ENCODE measurements at regions not wholly inside any gene's neighbourhood (a gene's known extent, or its start where the extent isn't known, plus 50 kb on each side); places are given as distances from the start of the nearest gene placed in this dataset.
"Not testable (repeated sequence)": the region's sequence is repeated elsewhere in the genome, so short reads cannot be mapped to it uniquely, and the experiment has no call there.

DNA sequence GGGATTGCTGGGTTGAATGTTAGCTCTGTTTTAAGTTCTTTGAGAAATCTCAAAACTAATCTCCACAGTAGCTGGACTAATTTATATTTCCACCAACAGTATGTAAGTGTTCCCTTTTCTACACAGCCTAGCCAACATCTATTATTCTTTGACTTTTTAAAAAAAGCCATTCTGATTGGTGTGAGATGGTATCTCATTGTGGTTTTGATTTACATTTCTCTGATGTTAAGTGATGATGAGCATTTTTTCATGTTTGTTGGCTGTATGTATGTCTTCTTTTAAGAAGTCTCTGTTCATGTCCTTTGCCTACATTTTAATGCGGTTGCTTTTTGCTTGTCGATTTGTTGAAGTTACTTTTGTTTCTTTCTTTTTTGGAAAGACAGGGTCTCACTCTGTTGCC, 301.1 kb upstream of the OR4E1 start:
- no peak for DNase-seq (ENCODE audit: low read depth in 3 of 3, low spot score in 2 of 3)

DNA sequence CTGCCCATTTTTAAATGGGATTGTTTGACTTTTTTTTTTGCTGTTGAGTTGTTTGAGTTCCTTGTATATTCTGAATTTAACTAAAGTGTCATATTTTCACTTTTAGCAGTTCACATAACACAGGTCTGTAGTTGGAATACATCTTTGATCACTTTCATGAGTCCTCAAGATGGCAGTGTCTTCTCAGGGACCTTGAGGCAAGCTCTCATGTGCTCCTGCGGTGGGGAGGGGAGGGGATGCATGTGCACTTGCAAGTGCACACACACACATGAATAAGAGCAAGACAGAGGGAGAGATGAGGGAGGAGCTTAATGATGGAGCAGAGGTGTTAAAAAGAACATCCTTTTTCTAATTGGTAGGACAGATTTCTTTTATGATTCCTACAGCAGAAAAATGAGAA, 291.4 kb upstream of the OR4E1 start:
- DNase-seq (ENCODE audit: low read depth in 3 of 3, low spot score in 2 of 3), result no peak

DNA sequence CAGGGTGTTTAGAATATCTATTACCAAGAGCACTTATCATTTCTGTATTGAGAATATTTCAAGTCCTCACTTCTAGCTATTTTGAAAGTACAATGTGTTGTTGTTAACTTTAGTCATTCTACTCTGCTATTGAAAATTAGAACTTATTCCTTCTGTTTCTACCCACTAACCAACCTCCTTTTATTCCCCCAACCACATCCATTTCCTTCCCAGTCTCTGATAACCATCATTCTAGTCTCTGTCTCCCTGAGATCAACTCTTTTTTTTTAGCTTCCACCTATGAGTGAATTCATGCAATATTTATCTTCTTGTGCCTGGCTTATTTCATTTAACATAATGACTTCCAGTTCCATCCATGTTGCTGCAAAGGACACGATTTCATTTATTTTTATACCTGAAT, 290.6 kb upstream of the OR4E1 start:
- DNase-seq (ENCODE audit: low read depth in 3 of 3, low spot score in 2 of 3), result no peak

DNA sequence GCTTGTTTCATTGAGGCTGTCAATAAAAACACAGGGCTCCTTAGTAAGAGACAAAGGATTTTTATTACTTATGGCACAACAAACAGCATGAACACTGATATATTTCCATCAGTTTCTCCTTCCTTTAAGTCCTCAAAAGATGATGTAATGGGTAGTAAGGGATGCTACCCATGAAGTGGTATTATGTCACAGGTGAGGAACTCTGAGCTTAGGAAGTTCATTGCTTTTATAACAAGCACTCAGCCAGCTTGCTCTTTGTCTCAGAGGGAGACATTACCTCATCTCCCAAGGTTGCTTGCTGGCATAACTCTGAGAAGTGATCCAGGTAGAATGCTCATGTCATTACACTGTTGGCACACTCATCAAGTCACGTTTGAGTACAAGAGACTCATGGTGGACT, 287.0 kb upstream of the OR4E1 start:
- DNase-seq (ENCODE audit: low read depth in 3 of 3, low spot score in 2 of 3), result no peak

DNA sequence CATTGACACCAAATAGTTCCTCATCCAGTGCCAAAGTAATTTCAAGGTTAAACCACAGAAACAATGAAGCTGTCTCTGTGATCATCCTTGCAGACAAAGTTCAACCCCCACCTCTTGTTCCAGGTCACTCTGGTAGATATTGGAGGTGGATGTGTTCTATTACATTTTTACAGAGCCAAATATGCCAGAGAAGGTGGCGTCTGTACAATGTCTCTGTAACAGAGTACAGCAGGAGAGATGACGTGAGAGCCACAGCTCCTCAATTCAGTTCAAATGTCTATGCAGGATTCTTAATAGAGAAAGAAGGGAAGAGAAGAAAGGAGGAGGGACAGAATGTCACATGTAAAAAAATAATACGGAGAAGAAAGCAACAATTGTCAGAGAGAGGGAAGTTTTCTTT, 268.3 kb upstream of the OR4E1 start:
- DNase-seq (ENCODE audit: low read depth in 3 of 3, low spot score in 2 of 3), result no peak

DNA sequence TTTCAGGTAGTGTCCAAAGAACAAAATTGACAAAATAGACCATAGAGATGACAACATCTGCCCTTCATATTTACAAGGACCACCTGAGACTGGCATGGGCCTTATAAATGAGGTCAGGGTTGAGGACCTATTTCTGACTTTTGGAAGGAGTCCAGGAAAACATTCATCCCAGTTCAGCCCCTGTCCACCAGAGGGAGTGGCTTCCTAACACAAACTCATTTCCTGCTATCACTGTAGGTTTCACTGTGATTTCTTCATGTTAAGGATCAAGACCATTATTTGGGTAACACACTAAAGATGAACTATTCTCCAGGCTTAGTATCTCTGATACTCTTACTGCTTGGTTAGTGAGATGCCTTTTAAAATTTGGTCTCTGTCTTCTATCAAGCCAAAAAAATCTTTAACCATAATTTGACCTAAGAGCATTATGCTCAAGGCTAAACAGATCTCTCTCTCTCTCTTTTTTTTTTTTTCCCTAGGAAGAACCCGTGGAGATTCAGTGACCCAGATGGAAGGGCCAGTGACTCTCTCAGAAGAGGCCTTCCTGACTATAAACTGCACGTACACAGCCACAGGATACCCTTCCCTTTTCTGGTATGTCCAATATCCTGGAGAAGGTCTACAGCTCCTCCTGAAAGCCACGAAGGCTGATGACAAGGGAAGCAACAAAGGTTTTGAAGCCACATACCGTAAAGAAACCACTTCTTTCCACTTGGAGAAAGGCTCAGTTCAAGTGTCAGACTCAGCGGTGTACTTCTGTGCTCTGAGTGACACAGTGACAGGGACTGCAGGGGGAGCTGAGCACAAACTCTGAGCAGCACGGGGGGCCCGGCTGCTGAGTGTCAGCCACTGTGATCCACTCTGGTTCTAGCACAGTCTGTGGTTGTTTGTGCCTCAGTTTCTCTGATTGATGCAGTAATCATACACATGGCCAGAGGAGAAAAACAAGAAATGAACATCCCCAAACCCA, 267.6 kb upstream of the OR4E1 start:
- DNase-seq (ENCODE audit: low read depth in 3 of 3, low spot score in 2 of 3), result no peak

DNA sequence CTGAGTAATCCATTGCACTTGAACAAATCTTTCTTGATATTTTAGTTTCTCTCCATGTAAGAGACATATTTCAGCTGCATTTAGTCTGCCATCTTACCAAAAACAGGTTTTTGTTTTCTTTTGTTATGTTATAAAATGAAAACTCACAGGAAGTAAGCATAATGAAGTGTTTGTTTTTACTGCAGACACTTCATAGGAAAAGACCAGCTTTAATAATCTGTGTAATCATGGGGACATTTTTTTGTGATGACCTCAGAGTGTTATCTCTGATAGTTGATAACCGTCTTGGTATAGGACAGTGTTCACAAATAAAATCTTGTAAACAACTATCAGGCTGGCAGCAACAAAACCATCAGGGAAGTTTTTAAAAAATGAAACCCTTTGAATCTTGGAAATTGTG, 266.2 kb upstream of the OR4E1 start:
- no peak for DNase-seq (ENCODE audit: low read depth in 3 of 3, low spot score in 2 of 3)

DNA sequence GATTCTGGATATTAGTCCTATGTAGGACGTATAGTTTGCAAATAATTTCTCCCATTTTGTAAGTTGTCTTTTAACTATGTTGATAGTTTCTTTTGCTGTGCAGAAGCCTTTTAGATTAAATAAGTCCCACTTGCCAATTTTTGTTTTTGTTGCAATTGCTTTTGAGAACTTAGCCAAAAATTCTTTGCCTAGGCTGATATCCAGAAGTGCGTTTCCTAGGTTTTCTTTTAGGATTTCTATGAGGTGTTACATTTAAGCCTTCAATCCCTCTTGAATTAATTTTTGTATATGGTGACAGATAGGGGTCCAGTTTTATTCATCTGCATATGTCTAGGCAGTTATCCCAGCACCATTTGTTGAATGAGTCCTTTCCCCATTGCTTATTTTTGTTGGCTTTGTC, 264.4 kb upstream of the OR4E1 start:
- no peak for DNase-seq (ENCODE audit: low read depth in 3 of 3, low spot score in 2 of 3)

DNA sequence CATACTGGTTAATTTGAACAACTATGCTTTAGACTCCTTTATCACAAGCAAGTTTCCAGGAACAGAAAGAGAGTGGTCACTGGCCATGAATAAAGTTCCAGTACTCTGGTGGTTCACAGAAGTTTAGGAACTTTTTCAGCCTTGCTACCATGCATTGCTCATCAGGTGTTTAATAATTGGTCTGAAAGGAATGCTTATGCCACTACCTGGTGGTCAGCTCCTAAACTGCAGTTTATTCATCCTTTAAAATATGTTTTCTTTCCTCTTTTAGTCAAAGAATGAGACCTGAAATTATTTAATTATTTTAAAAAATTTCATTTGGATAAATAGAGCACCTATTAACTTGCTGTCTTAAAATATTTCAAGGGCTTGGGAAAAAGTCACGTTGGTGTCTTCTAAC, 260.1 kb upstream of the OR4E1 start:
- DNase-seq (ENCODE audit: low read depth in 3 of 3, low spot score in 2 of 3), result no peak

DNA sequence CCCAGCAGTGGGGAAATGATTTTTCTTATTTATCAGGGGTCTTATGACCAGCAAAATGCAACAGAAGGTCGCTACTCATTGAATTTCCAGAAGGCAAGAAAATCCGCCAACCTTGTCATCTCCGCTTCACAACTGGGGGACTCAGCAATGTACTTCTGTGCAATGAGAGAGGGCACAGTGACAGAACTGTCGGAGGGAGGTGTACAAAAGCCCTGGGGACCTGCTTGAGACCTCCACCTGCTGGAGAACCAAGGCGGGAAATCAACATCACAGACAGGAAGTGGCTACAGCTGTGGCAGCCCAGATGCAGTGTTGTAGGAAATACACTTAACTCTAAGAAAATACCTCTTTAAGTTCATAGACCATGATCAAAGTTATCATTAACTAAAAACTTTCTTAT, 250.9 kb upstream of the OR4E1 start:
- DNase-seq (ENCODE audit: low read depth in 3 of 3, low spot score in 2 of 3), result no peak

DNA sequence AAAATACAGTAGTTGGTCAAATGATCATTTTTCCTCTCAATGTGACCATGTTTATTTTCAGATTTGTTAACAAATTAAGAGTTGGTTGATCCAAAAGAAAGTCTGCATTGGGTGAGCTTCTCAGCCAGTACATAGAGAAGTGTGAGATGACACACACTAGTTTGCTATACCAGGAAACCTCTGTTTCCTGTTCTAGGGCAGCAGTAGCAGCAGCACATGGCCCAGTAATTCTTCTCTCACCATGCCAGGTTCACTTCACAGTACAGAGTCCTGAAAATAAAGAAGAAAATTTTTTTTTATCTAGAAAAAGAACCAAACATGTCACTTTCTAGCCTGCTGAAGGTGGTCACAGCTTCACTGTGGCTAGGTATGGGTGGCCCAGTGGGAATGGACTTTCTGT, 250.2 kb upstream of the OR4E1 start:
- DNase-seq (ENCODE audit: low read depth in 3 of 3, low spot score in 2 of 3), result no peak

DNA sequence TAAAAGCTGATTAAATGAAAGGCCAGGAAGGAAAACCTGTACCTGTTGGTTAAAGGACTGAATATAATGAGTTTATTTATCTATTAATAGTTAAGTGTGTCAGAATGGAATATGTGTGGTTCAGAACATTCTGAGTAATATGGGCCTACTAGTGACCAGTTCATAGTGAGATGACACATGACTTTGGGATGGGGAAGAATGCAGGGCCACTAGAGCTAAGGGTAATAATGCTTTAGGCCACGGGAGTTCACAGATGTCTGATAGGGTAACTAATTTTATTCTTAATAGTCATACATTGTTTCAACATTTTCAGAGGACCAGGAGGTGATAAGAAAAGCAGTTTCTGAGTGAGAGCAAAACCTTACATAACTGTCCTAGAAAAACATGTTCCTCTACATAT, 247.8 kb upstream of the OR4E1 start:
- DNase-seq (ENCODE audit: low read depth in 3 of 3, low spot score in 2 of 3), result no peak

DNA sequence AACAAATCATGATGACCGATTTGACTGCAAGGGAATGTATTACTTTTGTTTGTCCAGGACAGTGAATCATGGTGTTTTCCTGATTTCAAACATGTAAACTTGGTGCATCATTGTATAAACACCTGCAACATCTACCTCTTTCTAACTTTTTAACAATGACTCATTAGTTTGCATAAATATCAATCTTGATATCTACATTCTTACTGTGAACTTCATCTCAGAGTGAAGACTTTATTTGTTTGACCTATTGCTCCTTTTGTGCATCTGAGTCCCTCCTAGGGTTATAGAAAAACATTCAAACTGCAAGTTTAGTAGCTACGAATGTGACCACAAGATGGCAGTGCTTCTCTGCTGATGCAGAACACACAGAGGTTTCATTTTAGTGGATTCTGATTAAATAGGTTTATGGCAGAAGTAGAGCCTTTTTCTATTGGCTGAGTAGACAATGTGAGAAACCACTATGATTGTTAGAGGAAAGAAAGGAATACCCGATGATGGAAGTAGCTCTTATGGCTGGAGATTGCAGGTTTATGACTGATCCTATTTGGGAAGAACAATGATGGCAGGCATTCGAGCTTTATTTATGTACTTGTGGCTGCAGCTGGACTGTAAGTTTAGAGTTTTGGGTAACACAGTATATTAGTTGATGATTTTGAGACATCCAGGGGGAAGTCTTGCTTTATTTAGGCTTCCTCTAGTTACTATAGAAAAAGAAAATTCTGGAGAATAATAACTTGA, 244.2 kb upstream of the OR4E1 start:
- DNase-seq (ENCODE audit: low read depth in 3 of 3, low spot score in 2 of 3), result peak in 2 of 3 donors; percentile 18 to 27

DNA sequence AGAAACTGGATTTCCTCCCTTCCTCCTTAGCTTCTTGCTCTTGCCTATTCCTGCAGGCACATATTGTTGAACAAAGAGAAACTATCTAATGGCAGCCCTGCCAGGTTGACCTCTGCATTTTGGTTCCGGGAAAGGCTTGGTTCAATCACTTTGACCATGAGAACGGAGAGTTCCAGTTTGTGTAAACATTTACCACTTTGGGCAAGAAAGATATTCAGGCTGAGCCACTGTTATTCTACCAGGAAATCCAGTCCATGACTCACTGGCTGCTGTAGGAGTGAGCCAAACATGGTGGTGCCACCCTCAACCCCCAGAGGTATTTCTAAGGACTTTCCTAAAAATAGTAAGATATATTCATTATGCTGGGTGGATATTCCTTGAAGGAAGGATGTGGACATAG, 242.2 kb upstream of the OR4E1 start:
- no peak for DNase-seq (ENCODE audit: low read depth in 3 of 3, low spot score in 2 of 3)

DNA sequence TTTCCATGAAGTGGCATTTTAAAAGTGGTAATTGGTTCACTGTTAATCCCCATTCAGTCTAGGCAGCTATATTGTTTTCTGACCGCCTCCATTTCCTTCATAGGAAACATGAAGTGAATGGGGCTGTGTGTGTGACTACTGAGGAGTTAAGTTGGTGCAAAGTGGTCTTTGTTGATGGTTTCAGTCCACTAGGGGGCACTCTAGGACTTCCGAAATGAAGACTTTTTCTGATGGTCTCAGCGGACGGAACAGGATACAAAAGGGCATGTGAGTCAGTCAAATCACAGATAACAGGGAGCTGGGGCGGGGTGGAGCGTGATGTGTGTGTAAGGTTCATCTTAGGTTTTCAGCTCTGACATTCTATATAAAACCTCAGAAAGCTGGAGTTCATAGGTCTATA, 240.1 kb upstream of the OR4E1 start:
- DNase-seq (ENCODE audit: low read depth in 3 of 3, low spot score in 2 of 3), result peak in 2 of 3 donors; percentile 12 to 21

DNA sequence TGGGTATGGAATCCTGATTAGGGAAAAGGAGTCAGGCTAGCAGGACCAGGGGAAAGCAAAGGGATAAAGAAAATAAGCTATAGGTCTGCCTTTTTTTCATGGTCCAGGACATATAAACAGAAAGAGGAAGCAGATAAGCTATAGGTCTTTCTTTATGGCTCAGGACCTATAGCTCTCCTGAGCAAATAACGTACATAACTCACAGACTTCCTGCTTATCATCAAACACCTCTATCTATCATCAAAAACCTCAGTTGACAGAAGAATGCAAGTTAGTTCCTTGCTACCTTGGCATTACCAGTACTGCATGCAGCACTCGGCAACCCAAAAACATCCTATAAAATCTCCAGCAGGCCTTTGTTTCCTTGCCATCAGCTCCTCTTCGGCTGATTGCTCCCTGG, 238.7 kb upstream of the OR4E1 start:
- no peak for DNase-seq (ENCODE audit: low read depth in 3 of 3, low spot score in 2 of 3)

DNA sequence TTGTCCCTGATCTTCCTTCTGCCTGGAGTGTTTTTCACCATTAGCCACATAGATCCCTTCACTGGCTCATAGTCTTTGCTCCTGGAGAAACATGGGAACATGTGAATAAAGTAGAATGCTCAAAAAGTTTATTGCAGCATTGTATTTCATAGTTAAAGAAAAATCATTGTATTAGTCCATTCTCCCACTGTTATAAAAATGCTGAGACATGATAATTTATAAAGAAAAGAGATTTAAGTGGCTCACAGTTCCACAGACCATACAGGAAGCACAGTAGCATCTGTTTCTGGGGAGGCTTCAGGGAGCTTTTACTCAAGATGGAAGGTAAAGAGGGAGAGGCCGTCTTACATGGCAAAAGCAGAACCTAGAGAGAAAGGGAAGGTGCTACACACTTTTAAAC, 238.3 kb upstream of the OR4E1 start:
- DNase-seq (ENCODE audit: low read depth in 3 of 3, low spot score in 2 of 3), result no peak

DNA sequence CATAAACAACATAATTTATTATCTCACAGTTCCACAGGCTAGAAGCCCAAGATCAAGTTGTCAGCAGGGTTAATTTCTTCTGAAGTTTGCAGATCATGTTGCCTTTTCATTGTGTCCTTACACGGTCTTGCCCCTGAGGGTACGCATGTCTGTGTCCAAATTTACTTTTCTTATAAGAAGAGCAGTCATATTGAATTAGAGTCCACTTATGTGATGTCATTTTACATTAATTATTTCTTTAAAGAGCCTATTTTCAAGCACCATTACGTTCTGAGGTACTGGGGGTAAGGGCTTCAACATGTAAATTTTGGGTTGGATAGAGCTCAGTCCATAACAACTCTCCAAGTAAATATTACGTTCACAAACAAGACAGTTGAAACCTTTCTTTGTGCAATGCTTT, 236.6 kb upstream of the OR4E1 start:
- DNase-seq (ENCODE audit: low read depth in 3 of 3, low spot score in 2 of 3), result no peak

DNA sequence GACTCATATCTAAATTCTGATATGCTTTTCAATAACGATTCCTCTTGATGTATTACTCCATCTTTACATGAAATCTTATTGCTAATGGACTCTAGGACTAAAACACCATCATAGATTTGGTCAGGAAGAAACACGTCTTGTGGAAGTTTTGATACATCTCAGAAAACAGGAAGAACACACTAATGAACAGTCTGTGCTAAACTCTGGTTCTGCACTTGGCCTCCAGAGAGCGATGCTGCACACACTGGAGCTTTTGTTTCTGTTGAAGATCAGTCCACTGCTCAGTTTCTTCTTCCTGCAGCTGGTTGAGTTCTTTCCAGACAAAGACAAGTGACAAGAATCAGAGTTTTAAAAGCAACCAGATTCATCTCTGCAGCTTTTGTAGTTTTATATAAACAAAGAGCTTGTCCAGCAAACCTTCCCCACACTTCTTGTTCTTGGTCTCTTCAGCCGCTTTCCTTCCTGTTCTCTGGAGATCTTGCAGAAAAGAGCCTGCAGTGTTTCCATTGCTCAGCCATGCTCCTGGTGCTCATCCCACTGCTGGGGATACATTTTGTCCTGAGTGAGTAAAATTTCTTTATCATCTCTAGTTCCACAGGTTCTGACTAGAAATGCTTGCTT, 229.1 kb upstream of the OR4E1 start:
- no peak for DNase-seq (ENCODE audit: low read depth in 3 of 3, low spot score in 2 of 3)

DNA sequence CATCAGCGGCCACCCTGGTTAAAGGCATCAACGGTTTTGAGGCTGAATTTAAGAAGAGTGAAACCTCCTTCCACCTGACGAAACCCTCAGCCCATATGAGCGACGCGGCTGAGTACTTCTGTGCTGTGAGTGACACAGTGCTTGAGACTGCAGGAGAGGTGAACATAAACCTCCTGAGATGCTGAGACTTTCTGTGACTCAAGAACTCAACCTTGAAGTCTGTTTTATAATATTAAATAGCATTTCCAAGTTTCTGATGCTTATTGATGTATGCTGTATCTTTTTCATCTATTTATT, 221.2 kb upstream of the OR4E1 start:
- not testable (repeated sequence) for DNase-seq (ENCODE audit: low read depth in 3 of 3, low spot score in 2 of 3)

DNA sequence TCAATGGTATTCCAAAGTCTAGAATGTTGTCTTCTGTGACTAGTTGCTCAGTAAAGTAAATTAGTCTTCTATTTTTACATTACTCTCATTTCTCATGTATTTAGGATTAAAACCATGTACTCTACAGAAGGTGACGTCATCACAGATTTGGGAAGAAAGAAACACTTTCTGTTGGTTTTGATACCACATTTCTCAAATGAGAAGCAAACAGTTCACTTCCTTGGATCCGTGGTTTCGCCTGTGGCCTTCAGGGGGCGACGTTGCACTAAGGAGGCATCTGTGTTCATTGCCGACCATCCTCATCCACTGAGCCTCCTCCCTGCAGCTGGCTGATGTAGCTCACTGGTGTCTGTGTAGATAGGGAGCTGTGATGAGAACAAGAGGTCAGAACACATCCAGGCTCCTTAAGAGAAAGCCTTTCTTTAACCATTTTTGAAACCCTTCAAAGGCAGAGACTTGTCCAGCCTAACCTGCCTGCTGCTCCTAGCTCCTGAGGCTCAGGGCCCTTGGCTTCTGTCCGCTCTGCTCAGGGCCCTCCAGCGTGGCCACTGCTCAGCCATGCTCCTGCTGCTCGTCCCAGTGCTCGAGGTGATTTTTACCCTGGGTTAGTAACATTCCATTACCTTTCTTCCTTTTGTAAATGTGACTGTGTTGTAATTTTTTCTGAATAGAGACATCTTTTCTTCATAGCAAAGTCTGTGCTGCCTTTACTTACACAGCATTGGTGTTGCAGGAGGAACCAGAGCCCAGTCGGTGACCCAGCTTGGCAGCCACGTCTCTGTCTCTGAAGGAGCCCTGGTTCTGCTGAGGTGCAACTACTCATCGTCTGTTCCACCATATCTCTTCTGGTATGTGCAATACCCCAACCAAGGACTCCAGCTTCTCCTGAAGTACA, 220.6 kb upstream of the OR4E1 start:
- no peak for DNase-seq (ENCODE audit: low read depth in 3 of 3, low spot score in 2 of 3)

All from right renal cortex interstitium (tissue), 3 donors.